LNCaP clone FGC (cell line): ENCODE measurements at regions not wholly inside any gene's neighbourhood (a gene's known extent, or its start where the extent isn't known, plus 50 kb on each side); places are given as distances from the start of the nearest gene placed in this dataset.

Experiments used
- DNase-seq: peaks from one replicate; pipeline ENCODE4 v3.0.0-alpha.2; 2011; ENCODE audit warnings: low read depth
- H3K4me3 ChIP-seq: 2 replicates; pipeline ENCODE4 v1.5.1; 2011; ENCODE audit warnings: mild to moderate bottlenecking, low read depth, low read length, control low read depth
- CTCF ChIP-seq: IDR thresholded peaks from 2 replicates; pipeline ENCODE4 v1.5.1; 2012; ENCODE audit warnings: mild to moderate bottlenecking; ENCODE audit not compliant: control insufficient read depth, insufficient read depth; ENCODE audit errors: extremely low read depth

GRCh38 chr1:11383553-11384169, 95.3 kb upstream of the DISP3 start:
- no peak overlapping the region for H3K4me3 ChIP-seq
- no peak for DNase-seq
- no peak for TF ChIP-seq CTCF

DNA sequence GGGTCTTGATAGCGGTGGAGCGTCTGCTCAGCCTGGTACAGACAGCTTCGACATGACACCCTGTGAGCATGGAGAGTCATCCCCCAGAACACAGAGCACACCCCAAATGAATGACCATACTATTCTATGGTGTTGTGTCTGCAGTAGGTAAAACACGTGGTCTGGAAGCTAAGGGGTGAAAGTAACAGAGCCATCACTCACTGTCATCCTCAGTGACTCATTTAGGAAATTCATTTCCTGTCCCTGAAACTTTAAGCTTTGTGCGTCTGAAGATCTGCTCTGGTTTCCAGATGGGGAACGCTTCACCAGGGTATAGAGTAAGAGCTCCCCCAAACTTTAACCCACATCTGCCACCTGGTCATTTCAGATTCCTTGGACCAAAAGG, 94.8 kb upstream of the DISP3 start:
- DNase-seq, result no peak
- H3K4me3 ChIP-seq, result no peak overlapping the region
- no peak for TF ChIP-seq CTCF

- DNase-seq, result no peak
- TF ChIP-seq CTCF, result no peak
- no peak overlapping the region for H3K4me3 ChIP-seq
Observed at GRCh38 chr1:11387829-11388228, 91.1 kb upstream of the DISP3 start.

GRCh38 chr1:11388617-11389016, 90.3 kb upstream of the DISP3 start:
- DNase-seq, result no peak
- H3K4me3 ChIP-seq, result no peak overlapping the region
- no peak for TF ChIP-seq CTCF

GRCh38 chr1:11391327-11391726, 87.6 kb upstream of the DISP3 start:
- H3K4me3 ChIP-seq, result no peak overlapping the region
- DNase-seq, result no peak
- no peak for TF ChIP-seq CTCF

DNA sequence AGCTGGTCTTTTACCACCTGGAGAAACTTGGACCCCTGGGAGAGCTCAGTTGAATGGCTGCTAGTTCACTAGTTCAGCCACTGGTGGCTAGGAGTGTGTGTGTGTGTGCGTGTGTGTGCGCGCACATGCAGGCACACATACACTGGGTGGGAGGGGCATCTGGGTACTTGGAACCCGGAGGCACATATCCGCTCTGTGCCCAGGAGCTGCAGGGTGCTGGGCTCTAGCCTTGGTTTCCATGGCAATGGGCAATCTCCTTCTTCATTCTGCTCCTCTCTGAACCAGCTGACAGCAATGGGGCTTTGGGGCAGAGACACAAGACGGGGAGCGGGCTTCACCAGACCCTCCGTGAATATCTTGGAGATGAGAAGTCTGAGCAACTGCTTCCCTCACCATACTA, 87.1 kb upstream of the DISP3 start:
- no peak overlapping the region for H3K4me3 ChIP-seq
- DNase-seq, result no peak
- no peak for TF ChIP-seq CTCF

- DNase-seq, result no peak
- H3K4me3 ChIP-seq, result no peak overlapping the region
- no peak for TF ChIP-seq CTCF
Observed at GRCh38 chr1:11394592-11395245, 84.2 kb upstream of the DISP3 start.
